HL-60 (cell line): ENCODE measurements at regions not wholly inside any gene's neighbourhood (a gene's known extent, or its start where the extent isn't known, plus 50 kb on each side); places are given as distances from the start of the nearest gene placed in this dataset.

Source experiments
- POLR2AphosphoS5 ChIP-seq: IDR thresholded peaks from 2 replicates; pipeline ENCODE4 v1.6.1; 2012; ENCODE audit warnings: low read depth
- SPI1 ChIP-seq: IDR thresholded peaks from 2 replicates; pipeline ENCODE4 v1.6.1; 2012; ENCODE audit warnings: low read depth, mild to moderate bottlenecking, borderline replicate concordance
- TF ChIP-seq, protein P1 (sequence below): IDR thresholded peaks from one replicate; pipeline ENCODE4 v1.5.1; 2011; ENCODE audit warnings: low read length, control low read depth, inconsistent platforms; ENCODE audit not compliant: insufficient read depth
- TF ChIP-seq, protein P2 (sequence below): IDR thresholded peaks from 2 replicates; pipeline ENCODE4 v1.6.1; 2012; ENCODE audit warnings: low read depth; ENCODE audit not compliant: insufficient replicate concordance

DNA sequence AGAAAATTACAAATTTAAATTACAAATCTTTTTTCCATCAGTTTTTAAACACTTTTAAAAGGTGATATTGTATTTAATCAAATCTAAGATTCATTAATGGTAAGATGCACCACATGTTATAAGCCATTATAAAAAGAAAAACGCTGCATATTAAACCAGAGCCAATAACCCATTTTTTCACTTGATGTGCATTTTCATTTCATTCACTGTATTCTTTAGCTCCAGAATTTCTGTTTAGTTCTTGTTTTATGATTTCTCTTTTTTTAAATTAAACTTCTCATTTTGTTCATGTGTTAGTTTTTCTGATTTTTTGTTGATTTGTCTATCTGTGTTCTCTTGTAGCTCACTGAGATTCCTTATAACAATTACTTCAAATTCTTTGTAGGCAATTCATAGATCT, 62.4 kb upstream of the MBOAT2 start:
- TF ChIP-seq, protein P1, sequence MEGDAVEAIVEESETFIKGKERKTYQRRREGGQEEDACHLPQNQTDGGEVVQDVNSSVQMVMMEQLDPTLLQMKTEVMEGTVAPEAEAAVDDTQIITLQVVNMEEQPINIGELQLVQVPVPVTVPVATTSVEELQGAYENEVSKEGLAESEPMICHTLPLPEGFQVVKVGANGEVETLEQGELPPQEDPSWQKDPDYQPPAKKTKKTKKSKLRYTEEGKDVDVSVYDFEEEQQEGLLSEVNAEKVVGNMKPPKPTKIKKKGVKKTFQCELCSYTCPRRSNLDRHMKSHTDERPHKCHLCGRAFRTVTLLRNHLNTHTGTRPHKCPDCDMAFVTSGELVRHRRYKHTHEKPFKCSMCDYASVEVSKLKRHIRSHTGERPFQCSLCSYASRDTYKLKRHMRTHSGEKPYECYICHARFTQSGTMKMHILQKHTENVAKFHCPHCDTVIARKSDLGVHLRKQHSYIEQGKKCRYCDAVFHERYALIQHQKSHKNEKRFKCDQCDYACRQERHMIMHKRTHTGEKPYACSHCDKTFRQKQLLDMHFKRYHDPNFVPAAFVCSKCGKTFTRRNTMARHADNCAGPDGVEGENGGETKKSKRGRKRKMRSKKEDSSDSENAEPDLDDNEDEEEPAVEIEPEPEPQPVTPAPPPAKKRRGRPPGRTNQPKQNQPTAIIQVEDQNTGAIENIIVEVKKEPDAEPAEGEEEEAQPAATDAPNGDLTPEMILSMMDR = no peak
- TF ChIP-seq POLR2AphosphoS5 (no peak), SPI1 (no peak)
- TF ChIP-seq, protein P2, sequence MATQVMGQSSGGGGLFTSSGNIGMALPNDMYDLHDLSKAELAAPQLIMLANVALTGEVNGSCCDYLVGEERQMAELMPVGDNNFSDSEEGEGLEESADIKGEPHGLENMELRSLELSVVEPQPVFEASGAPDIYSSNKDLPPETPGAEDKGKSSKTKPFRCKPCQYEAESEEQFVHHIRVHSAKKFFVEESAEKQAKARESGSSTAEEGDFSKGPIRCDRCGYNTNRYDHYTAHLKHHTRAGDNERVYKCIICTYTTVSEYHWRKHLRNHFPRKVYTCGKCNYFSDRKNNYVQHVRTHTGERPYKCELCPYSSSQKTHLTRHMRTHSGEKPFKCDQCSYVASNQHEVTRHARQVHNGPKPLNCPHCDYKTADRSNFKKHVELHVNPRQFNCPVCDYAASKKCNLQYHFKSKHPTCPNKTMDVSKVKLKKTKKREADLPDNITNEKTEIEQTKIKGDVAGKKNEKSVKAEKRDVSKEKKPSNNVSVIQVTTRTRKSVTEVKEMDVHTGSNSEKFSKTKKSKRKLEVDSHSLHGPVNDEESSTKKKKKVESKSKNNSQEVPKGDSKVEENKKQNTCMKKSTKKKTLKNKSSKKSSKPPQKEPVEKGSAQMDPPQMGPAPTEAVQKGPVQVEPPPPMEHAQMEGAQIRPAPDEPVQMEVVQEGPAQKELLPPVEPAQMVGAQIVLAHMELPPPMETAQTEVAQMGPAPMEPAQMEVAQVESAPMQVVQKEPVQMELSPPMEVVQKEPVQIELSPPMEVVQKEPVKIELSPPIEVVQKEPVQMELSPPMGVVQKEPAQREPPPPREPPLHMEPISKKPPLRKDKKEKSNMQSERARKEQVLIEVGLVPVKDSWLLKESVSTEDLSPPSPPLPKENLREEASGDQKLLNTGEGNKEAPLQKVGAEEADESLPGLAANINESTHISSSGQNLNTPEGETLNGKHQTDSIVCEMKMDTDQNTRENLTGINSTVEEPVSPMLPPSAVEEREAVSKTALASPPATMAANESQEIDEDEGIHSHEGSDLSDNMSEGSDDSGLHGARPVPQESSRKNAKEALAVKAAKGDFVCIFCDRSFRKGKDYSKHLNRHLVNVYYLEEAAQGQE = no peak
